HEK293 (cell line): ENCODE measurements at regions not wholly inside any gene's neighbourhood (a gene's known extent, or its start where the extent isn't known, plus 50 kb on each side); places are given as distances from the start of the nearest gene placed in this dataset.

Source experiments
- CTCF ChIA-PET: fragments of 350-600 bp; formaldehyde crosslinking; extraction: SDS; loops from one replicate; lab custom pipeline; 2021; ENCODE audit warnings: antibody characterized with exemption; lab: Yijun Ruan, JAX
- POLR2A ChIA-PET: fragments of 300-600 bp; formaldehyde crosslinking; extraction: SDS; loops from one replicate; lab custom pipeline; 2020; ENCODE audit warnings: antibody characterized with exemption, inconsistent platforms; lab: Yijun Ruan, JAX
- H3K27ac ChIP-seq: fragments of 200-500 bp; sonication (Bioruptor generic); 2 replicates; pipeline ENCODE4 v1.5.1; 2014; ENCODE audit warnings: low read depth, low read length, control low read depth, inconsistent platforms; ENCODE audit errors: extremely low read depth
- H3K36me3 ChIP-seq, 2 experiments: fragments of 200-500 bp in 1 of 2; sonication (Bioruptor generic) in 1 of 2; 1 replicate in 1 of 2; 2 replicates in 1 of 2; pipeline ENCODE4 v1.5.1; 2014 to 2017; ENCODE audit warnings: inconsistent platforms in 2 of 2, low read length in 2 of 2; ENCODE audit not compliant: control insufficient read depth in 2 of 2, insufficient read depth in 1 of 2
- H3K4me1 ChIP-seq: fragments of 200-500 bp; sonication (Bioruptor generic); 2 replicates; pipeline ENCODE4 v1.5.1; 2014; ENCODE audit warnings: mild to moderate bottlenecking, low read length, inconsistent platforms; ENCODE audit not compliant: control insufficient read depth, insufficient read depth
- H3K4me3 ChIP-seq: 2 replicates; pipeline ENCODE4 v1.5.1; 2011; ENCODE audit warnings: low read depth, mild to moderate bottlenecking, control low read depth, low read length, moderate library complexity
- H3K9me3 ChIP-seq: fragments of 200-500 bp; sonication (Bioruptor generic); 2 replicates; pipeline ENCODE4 v1.5.1; 2014; ENCODE audit warnings: low read depth, low read length, inconsistent platforms; ENCODE audit not compliant: control insufficient read depth, insufficient read depth
- PRDM4 ChIP-seq: fragments of 450-650 bp; formaldehyde crosslinking; IDR thresholded peaks from 2 replicates; pipeline ENCODE4 v1.5.1; 2017; ENCODE audit warnings: missing biosample characterization, missing genetic modification characterization
- ZFP69B ChIP-seq: fragments of 450-650 bp; formaldehyde crosslinking; IDR thresholded peaks from 2 replicates; pipeline ENCODE4 v1.5.1; 2016; ENCODE audit warnings: missing biosample characterization, missing genetic modification characterization
- ZNF2 ChIP-seq: fragments of 450-650 bp; formaldehyde crosslinking; IDR thresholded peaks from 2 replicates; pipeline ENCODE4 v1.5.1; 2016; ENCODE audit warnings: missing biosample characterization, missing genetic modification characterization
- ZNF214 ChIP-seq: fragments of 450-650 bp; formaldehyde crosslinking; IDR thresholded peaks from 2 replicates; pipeline ENCODE4 v1.5.1; 2017; ENCODE audit warnings: missing biosample characterization, mild to moderate bottlenecking, missing genetic modification characterization, borderline replicate concordance
- ZNF398 ChIP-seq: fragments of 450-650 bp; formaldehyde crosslinking; IDR thresholded peaks from 2 replicates; pipeline ENCODE4 v1.5.1; 2017; ENCODE audit warnings: missing biosample characterization, missing genetic modification characterization
- ZNF426 ChIP-seq: fragments of 450-650 bp; formaldehyde crosslinking; IDR thresholded peaks from 2 replicates; pipeline ENCODE4 v1.5.1; 2017; ENCODE audit warnings: missing biosample characterization, missing genetic modification characterization, mild to moderate bottlenecking, inconsistent platforms, moderate library complexity
- ZNF48 ChIP-seq: fragments of 450-650 bp; formaldehyde crosslinking; IDR thresholded peaks from 2 replicates; pipeline ENCODE4 v1.5.1; 2016; ENCODE audit warnings: missing biosample characterization, missing genetic modification characterization
- ZNF560 ChIP-seq: fragments of 450-650 bp; formaldehyde crosslinking; IDR thresholded peaks from 2 replicates; pipeline ENCODE4 v1.5.1; 2017; ENCODE audit warnings: missing biosample characterization, missing genetic modification characterization, borderline replicate concordance
- ZNF571 ChIP-seq: fragments of 450-650 bp; formaldehyde crosslinking; IDR thresholded peaks from 2 replicates; pipeline ENCODE4 v1.5.0; 2017; ENCODE audit warnings: missing biosample characterization, missing genetic modification characterization
- ZNF623 ChIP-seq: fragments of 450-650 bp; formaldehyde crosslinking; IDR thresholded peaks from 2 replicates; pipeline ENCODE4 v1.5.1; 2016; ENCODE audit warnings: missing biosample characterization, missing genetic modification characterization
- ZNF624 ChIP-seq: fragments of 450-650 bp; formaldehyde crosslinking; IDR thresholded peaks from 2 replicates; pipeline ENCODE4 v1.5.1; 2017; ENCODE audit warnings: missing biosample characterization, missing genetic modification characterization
- ZNF626 ChIP-seq: fragments of 450-650 bp; sonication (Bioruptor Pico); formaldehyde crosslinking; IDR thresholded peaks from 2 replicates; pipeline ENCODE4 v1.5.1; 2018; ENCODE audit warnings: missing biosample characterization, missing genetic modification characterization, inconsistent platforms
- ZNF658 ChIP-seq: fragments of 450-650 bp; formaldehyde crosslinking; IDR thresholded peaks from 2 replicates; pipeline ENCODE4; 2016; ENCODE audit warnings: missing biosample characterization, missing genetic modification characterization
- ZNF777 ChIP-seq: fragments of 450-650 bp; formaldehyde crosslinking; IDR thresholded peaks from 2 replicates; pipeline ENCODE4 v1.5.1; 2017; ENCODE audit warnings: missing biosample characterization, missing genetic modification characterization, borderline replicate concordance
- ZNF843 ChIP-seq: fragments of 450-650 bp; formaldehyde crosslinking; IDR thresholded peaks from 2 replicates; pipeline ENCODE4 v1.5.1; 2016; ENCODE audit warnings: missing biosample characterization, missing genetic modification characterization
- TF ChIP-seq, protein P1 (sequence below): IDR thresholded peaks from 2 replicates; pipeline ENCODE4 v1.6.1; 2011; ENCODE audit warnings: mild to moderate bottlenecking, low read depth, low read length, borderline replicate concordance
- TF ChIP-seq, protein P2 (sequence below): fragments of 450-650 bp; formaldehyde crosslinking; IDR thresholded peaks from 2 replicates; pipeline ENCODE4 v1.5.1; 2017; ENCODE audit warnings: missing biosample characterization, missing genetic modification characterization
- TF ChIP-seq, protein P3 (sequence below): fragments of 450-650 bp; formaldehyde crosslinking; IDR thresholded peaks from 2 replicates; pipeline ENCODE4 v1.5.1; 2016; ENCODE audit warnings: missing biosample characterization, missing genetic modification characterization

- H3K9me3 ChIP-seq: no peaks in the 10 kb centered on the region
- H3K4me1 ChIP-seq: no peaks in the 10 kb centered on the region
- no peak for TF ChIP-seq ZNF2 (tag by site-specific recombination)
- TF ChIP-seq ZNF843 (tag by site-specific recombination): no peak
- TF ChIP-seq PRDM4 (tag by site-specific recombination): no peak
- TF ChIP-seq ZNF623: no peak
- TF ChIP-seq, protein P1, sequence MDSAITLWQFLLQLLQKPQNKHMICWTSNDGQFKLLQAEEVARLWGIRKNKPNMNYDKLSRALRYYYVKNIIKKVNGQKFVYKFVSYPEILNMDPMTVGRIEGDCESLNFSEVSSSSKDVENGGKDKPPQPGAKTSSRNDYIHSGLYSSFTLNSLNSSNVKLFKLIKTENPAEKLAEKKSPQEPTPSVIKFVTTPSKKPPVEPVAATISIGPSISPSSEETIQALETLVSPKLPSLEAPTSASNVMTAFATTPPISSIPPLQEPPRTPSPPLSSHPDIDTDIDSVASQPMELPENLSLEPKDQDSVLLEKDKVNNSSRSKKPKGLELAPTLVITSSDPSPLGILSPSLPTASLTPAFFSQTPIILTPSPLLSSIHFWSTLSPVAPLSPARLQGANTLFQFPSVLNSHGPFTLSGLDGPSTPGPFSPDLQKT: no peak
- no peak for TF ChIP-seq ZNF658 (tag by site-specific recombination)
- TF ChIP-seq, all 188 proteins: peak for 0
- ChIA-PET CTCF (interaction anchor here (0.6 kb wide), 1 partner anchor 128 kb away, joined by 3 read pairs; no protein-coding TSS in a partner anchor), POLR2A (no interaction called here)
- Histone ChIP-seq H3K36me3 (no peaks in the 10 kb centered on the region), H3K4me3 (no peak overlapping the region), H3K27ac (no peak overlapping the region)
Observed at GRCh38 chr9:73370053-73370452, 218.4 kb downstream of the ANXA1 start.

DNA sequence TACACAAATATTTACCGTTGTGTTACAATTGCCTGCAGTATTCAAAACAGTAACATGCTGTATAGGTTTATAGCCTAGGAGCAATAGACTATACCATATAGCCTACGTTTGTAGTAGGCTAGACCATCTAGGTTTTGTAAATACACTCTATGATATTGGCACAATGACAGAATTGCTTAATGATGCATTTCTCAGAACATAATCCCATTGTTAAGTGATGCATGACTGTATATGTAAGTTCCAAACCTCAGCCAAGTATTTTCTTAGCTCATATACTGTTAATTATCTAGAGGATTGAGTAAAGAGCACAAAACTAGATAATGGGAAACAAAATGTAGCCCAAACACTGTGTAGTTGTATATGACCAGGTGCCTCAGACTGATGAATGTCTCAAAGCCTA, 220.1 kb downstream of the ANXA1 start:
- Histone ChIP-seq H3K36me3 (no peaks in the 10 kb centered on the region), H3K4me3 (no peak overlapping the region), H3K27ac (no peak overlapping the region), H3K9me3 (no peaks in the 10 kb centered on the region), H3K4me1 (no peaks in the 10 kb centered on the region)
- POLR2A ChIA-PET: no interaction called here
- CTCF ChIA-PET: interaction anchor here (0.6 kb wide), 1 partner anchor 153 kb away, joined by 4 read pairs; no protein-coding TSS in a partner anchor
- TF ChIP-seq, protein P2, sequence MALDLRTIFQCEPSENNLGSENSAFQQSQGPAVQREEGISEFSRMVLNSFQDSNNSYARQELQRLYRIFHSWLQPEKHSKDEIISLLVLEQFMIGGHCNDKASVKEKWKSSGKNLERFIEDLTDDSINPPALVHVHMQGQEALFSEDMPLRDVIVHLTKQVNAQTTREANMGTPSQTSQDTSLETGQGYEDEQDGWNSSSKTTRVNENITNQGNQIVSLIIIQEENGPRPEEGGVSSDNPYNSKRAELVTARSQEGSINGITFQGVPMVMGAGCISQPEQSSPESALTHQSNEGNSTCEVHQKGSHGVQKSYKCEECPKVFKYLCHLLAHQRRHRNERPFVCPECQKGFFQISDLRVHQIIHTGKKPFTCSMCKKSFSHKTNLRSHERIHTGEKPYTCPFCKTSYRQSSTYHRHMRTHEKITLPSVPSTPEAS (tag by site-specific recombination): no peak
- TF ChIP-seq ZNF571 (tag by site-specific recombination) (no peak), ZNF777 (tag by site-specific recombination) (no peak)

GRCh38 chr9:73380411-73380810, 228.7 kb downstream of the ANXA1 start:
- POLR2A ChIA-PET: no interaction called here
- CTCF ChIA-PET: no interaction called here
- H3K27ac ChIP-seq: no peak overlapping the region
- H3K36me3 ChIP-seq: no peaks in the 10 kb centered on the region
- H3K9me3 ChIP-seq: no peaks in the 10 kb centered on the region
- TF ChIP-seq ZNF626 (tag by site-specific recombination): no peak
- TF ChIP-seq ZNF624 (tag by site-specific recombination): no peak
- no peak overlapping the region for H3K4me3 ChIP-seq
- no peaks in the 10 kb centered on the region for H3K4me1 ChIP-seq

- ChIA-PET POLR2A (no interaction called here), CTCF (no interaction called here)
- Histone ChIP-seq H3K27ac (no peak overlapping the region), H3K4me1 (no peaks in the 10 kb centered on the region), H3K4me3 (no peak overlapping the region), H3K36me3 (no peaks in the 10 kb centered on the region), H3K9me3 (no peaks in the 10 kb centered on the region)
- TF ChIP-seq ZNF626 (tag by site-specific recombination): no peak
- no peak for TF ChIP-seq ZNF560 (tag by site-specific recombination)
- no peak for TF ChIP-seq ZNF398 (tag by site-specific recombination)
- TF ChIP-seq ZNF48: no peak
- no peak for TF ChIP-seq ZNF426 (tag by site-specific recombination)
- TF ChIP-seq, protein P3, sequence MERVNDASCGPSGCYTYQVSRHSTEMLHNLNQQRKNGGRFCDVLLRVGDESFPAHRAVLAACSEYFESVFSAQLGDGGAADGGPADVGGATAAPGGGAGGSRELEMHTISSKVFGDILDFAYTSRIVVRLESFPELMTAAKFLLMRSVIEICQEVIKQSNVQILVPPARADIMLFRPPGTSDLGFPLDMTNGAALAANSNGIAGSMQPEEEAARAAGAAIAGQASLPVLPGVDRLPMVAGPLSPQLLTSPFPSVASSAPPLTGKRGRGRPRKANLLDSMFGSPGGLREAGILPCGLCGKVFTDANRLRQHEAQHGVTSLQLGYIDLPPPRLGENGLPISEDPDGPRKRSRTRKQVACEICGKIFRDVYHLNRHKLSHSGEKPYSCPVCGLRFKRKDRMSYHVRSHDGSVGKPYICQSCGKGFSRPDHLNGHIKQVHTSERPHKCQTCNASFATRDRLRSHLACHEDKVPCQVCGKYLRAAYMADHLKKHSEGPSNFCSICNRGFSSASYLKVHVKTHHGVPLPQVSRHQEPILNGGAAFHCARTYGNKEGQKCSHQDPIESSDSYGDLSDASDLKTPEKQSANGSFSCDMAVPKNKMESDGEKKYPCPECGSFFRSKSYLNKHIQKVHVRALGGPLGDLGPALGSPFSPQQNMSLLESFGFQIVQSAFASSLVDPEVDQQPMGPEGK: no peak
- no peak for TF ChIP-seq ZNF214
- no peak for TF ChIP-seq ZFP69B (tag by site-specific recombination)
Observed at GRCh38 chr9:73402081-73403028, 250.7 kb downstream of the ANXA1 start.
